ENCODE measurements at regions not wholly inside any gene's neighbourhood (a gene's known extent, or its start where the extent isn't known, plus 50 kb on each side); places are given as distances from the start of the nearest gene placed in this dataset.
"Not testable (repeated sequence)": the region's sequence is repeated elsewhere in the genome, so short reads cannot be mapped to it uniquely, and the experiment has no call there.

GRCh38 chr1:234800563-234800962 lies 190.6 kb upstream of the IRF2BP2 start:
- H3K4me3 ChIP-seq; H3K27me3 ChIP-seq; H3K36me3 ChIP-seq; H3K9me3 ChIP-seq; intact Hi-C loops (cut with DNase I); DNase-seq; H3K4me1 ChIP-seq; H3K27ac ChIP-seq: not testable (repeated sequence)
- peak in 1 of 4 donors; percentile 10 for ATAC-seq
- WGBS (ENCODE audit: insufficient coverage, low coverage, low lambda C conversion rate, missing lambda C conversion rate) = 75% methylated on average over 2 of the region's 5 CpGs

- ATAC-seq; DNase-seq; H3K4me1 ChIP-seq; H3K27ac ChIP-seq; H3K9me3 ChIP-seq; H3K27me3 ChIP-seq; intact Hi-C loops (cut with DNase I); H3K4me3 ChIP-seq; H3K36me3 ChIP-seq: not testable (repeated sequence)
- WGBS (ENCODE audit: insufficient coverage, low coverage, low lambda C conversion rate, missing lambda C conversion rate) = 22% methylated on average over 1 of the region's 1 CpG
Measured at GRCh38 chr1:234799021-234799689, 189.2 kb upstream of the IRF2BP2 start.

- DNase-seq; H3K36me3 ChIP-seq; intact Hi-C loops (cut with DNase I); H3K27me3 ChIP-seq; ATAC-seq; H3K27ac ChIP-seq; H3K4me1 ChIP-seq; H3K9me3 ChIP-seq; H3K4me3 ChIP-seq: not testable (repeated sequence)
- WGBS (ENCODE audit: insufficient coverage, low coverage, low lambda C conversion rate, missing lambda C conversion rate) = no CpG with 5 or more reads among the region's 2 CpGs
Measured at GRCh38 chr1:234797216-234797615, 187.2 kb upstream of the IRF2BP2 start.

GRCh38 chr1:234796438-234796792 lies 186.4 kb upstream of the IRF2BP2 start:
- intact Hi-C loops (cut with DNase I) = not testable (repeated sequence)

GRCh38 chr1:234795711-234796437 lies 185.9 kb upstream of the IRF2BP2 start:
- H3K4me1 ChIP-seq; intact Hi-C loops (cut with DNase I); DNase-seq; H3K4me3 ChIP-seq; H3K36me3 ChIP-seq; H3K9me3 ChIP-seq; H3K27ac ChIP-seq; H3K27me3 ChIP-seq; ATAC-seq: not testable (repeated sequence)
- 94% methylated on average over 3 of the region's 7 CpGs for WGBS (ENCODE audit: insufficient coverage, low coverage, low lambda C conversion rate, missing lambda C conversion rate)

More at GRCh38 chr1:234796438-234796792, 186.4 kb upstream of the IRF2BP2 start:
- H3K27ac ChIP-seq, H3K4me1 ChIP-seq, H3K27me3 ChIP-seq, H3K4me3 ChIP-seq, DNase-seq, H3K9me3 ChIP-seq, H3K36me3 ChIP-seq, ATAC-seq: not testable (repeated sequence)
- no CpG with 5 or more reads among the region's 2 CpGs for WGBS (ENCODE audit: insufficient coverage, low coverage, low lambda C conversion rate, missing lambda C conversion rate)

GRCh38 chr1:234795007-234795406 lies 185.0 kb upstream of the IRF2BP2 start:
- H3K36me3 ChIP-seq; H3K4me1 ChIP-seq; H3K27me3 ChIP-seq; intact Hi-C loops (cut with DNase I); H3K4me3 ChIP-seq; ATAC-seq; H3K9me3 ChIP-seq; H3K27ac ChIP-seq; DNase-seq: not testable (repeated sequence)
- 83% methylated on average over 1 of the region's 3 CpGs for WGBS (ENCODE audit: insufficient coverage, low coverage, low lambda C conversion rate, missing lambda C conversion rate)

GRCh38 chr1:234794452-234794851 lies 184.5 kb upstream of the IRF2BP2 start:
- DNase-seq; H3K4me1 ChIP-seq; intact Hi-C loops (cut with DNase I); H3K27me3 ChIP-seq; H3K36me3 ChIP-seq; H3K27ac ChIP-seq; H3K4me3 ChIP-seq; ATAC-seq; H3K9me3 ChIP-seq: not testable (repeated sequence)
- WGBS (ENCODE audit: insufficient coverage, low coverage, low lambda C conversion rate, missing lambda C conversion rate) = 79% methylated on average over 2 of the region's 4 CpGs

- ATAC-seq; H3K9me3 ChIP-seq; DNase-seq; H3K36me3 ChIP-seq; H3K27ac ChIP-seq; intact Hi-C loops (cut with DNase I); H3K27me3 ChIP-seq; H3K4me3 ChIP-seq; H3K4me1 ChIP-seq: not testable (repeated sequence)
- WGBS (ENCODE audit: insufficient coverage, low coverage, low lambda C conversion rate, missing lambda C conversion rate) = 100% methylated on average over 1 of the region's 5 CpGs
Measured at GRCh38 chr1:234793924-234794323, 183.9 kb upstream of the IRF2BP2 start.

GRCh38 chr1:234792221-234792864 lies 182.4 kb upstream of the IRF2BP2 start:
- peak in 3 of 4 donors; percentile 17 to 48 (median 27) for ATAC-seq
- H3K4me1 ChIP-seq; H3K9me3 ChIP-seq; H3K4me3 ChIP-seq; DNase-seq; H3K27ac ChIP-seq; intact Hi-C loops (cut with DNase I); H3K27me3 ChIP-seq; H3K36me3 ChIP-seq: not testable (repeated sequence)
- 56% methylated on average over 1 of the region's 4 CpGs for WGBS (ENCODE audit: insufficient coverage, low coverage, low lambda C conversion rate, missing lambda C conversion rate)

- DNase-seq; intact Hi-C loops (cut with DNase I); H3K27ac ChIP-seq; H3K4me1 ChIP-seq; H3K27me3 ChIP-seq; ATAC-seq; H3K36me3 ChIP-seq; H3K4me3 ChIP-seq; H3K9me3 ChIP-seq: not testable (repeated sequence)
- 67% methylated on average over 1 of the region's 3 CpGs for WGBS (ENCODE audit: insufficient coverage, low coverage, low lambda C conversion rate, missing lambda C conversion rate)
Measured at GRCh38 chr1:234791615-234792014, 181.6 kb upstream of the IRF2BP2 start.

- WGBS (ENCODE audit: insufficient coverage, low coverage, low lambda C conversion rate, missing lambda C conversion rate) = no CpG with 5 or more reads among the region's 1 CpG
- intact Hi-C loops (cut with DNase I); H3K27me3 ChIP-seq; H3K4me1 ChIP-seq; H3K9me3 ChIP-seq; ATAC-seq; H3K4me3 ChIP-seq; DNase-seq; H3K27ac ChIP-seq; H3K36me3 ChIP-seq: not testable (repeated sequence)
Measured at GRCh38 chr1:234790333-234790732, 180.4 kb upstream of the IRF2BP2 start.
